Cardiac muscle cell (in vitro differentiated cells and primary cell): ENCODE measurements at regions not wholly inside any gene's neighbourhood (a gene's known extent, or its start where the extent isn't known, plus 50 kb on each side); places are given as distances from the start of the nearest gene placed in this dataset.

Experiments
- DNase-seq, 2 donors: peaks; one replicate each; pipeline versions ENCODE4 v3.0.0 to v3.0.0-alpha.2; 2010 to 2017; ENCODE audit warnings: low read depth in 1 of 2, low spot score in 1 of 2
- H3K27ac ChIP-seq: fragments of 200-600 bp; sonication (generic); 2 replicates; pipeline ENCODE4 v1.5.1; 2016
- H3K27me3 ChIP-seq: fragments of 200-600 bp; sonication (generic); 2 replicates; pipeline ENCODE4 v1.6.0; 2016; ENCODE audit warnings: control low read depth
- H3K36me3 ChIP-seq: fragments of 200-600 bp; sonication (generic); 2 replicates; pipeline ENCODE4 v1.5.1; 2016; ENCODE audit warnings: control low read depth
- H3K4me1 ChIP-seq: fragments of 200-600 bp; sonication (generic); 2 replicates; pipeline ENCODE4 v1.8.1; 2017; ENCODE audit warnings: low read depth, mild to moderate bottlenecking, mixed run types
- H3K4me3 ChIP-seq: fragments of 200-600 bp; sonication (generic); 2 replicates; pipeline ENCODE4 v1.5.1; 2016; ENCODE audit warnings: mild to moderate bottlenecking
- H3K9me3 ChIP-seq: fragments of 200-600 bp; sonication (generic); 2 replicates; pipeline ENCODE4 v1.5.1; 2017; ENCODE audit warnings: low read depth, mild to moderate bottlenecking, control low read depth
- TF ChIP-seq, protein P1 (sequence below): IDR thresholded peaks from 2 replicates; pipeline ENCODE4 v1.5.1; 2012; ENCODE audit warnings: low read depth, mild to moderate bottlenecking, low read length

DNA sequence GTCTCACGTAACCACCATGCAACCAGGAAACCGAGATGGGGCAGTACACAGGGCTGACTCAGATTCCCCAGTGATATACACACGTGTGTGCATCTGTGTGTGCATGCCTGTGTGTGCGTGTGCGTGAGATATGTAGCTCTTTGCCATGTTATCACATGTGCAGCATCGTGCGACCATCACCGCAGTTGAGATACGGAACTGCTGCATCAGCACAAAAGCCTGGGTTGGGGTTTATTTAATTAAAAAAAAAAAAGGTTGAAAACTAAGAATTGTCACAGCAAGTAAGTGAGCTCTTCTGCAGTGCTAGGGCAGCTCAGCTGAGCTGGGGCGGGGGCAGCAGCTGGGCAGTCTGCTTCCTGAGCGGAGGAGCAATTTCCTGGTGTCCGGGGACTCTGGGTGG lies 152.5 kb downstream of the RBFOX3 start:
- Histone ChIP-seq H3K4me3 (no peak overlapping the region), H3K27me3 (peaks cover 24% of the 10 kb centered on the region), H3K4me1 (no peaks in the 10 kb centered on the region), H3K27ac (no peak overlapping the region), H3K9me3 (no peaks in the 10 kb centered on the region), H3K36me3 (no peaks in the 10 kb centered on the region)
- DNase-seq = no peak
- TF ChIP-seq, protein P1, sequence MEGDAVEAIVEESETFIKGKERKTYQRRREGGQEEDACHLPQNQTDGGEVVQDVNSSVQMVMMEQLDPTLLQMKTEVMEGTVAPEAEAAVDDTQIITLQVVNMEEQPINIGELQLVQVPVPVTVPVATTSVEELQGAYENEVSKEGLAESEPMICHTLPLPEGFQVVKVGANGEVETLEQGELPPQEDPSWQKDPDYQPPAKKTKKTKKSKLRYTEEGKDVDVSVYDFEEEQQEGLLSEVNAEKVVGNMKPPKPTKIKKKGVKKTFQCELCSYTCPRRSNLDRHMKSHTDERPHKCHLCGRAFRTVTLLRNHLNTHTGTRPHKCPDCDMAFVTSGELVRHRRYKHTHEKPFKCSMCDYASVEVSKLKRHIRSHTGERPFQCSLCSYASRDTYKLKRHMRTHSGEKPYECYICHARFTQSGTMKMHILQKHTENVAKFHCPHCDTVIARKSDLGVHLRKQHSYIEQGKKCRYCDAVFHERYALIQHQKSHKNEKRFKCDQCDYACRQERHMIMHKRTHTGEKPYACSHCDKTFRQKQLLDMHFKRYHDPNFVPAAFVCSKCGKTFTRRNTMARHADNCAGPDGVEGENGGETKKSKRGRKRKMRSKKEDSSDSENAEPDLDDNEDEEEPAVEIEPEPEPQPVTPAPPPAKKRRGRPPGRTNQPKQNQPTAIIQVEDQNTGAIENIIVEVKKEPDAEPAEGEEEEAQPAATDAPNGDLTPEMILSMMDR = no peak

DNA sequence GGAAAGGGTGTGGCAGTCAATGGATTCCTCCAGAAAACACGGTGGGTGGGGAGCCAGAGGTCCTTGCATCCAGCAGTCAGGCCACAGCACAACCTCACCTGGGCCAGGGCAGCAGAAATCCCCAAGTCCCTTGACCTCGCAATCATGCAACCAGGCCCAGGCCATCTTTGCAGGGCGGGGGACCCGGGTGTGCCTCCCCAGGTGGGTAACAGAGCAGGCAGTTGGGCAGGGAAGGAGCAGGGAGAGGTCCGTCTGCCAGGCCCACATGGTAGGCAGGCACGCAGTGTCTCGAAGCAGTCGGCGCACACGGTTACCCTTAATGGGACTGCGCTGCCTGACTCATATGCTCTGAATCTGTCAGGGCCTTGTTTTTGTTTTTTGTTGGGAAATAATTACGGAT lies 153.0 kb downstream of the RBFOX3 start:
- TF ChIP-seq, protein P1 = no peak
- H3K27me3 ChIP-seq = peaks cover 24% of the 10 kb centered on the region

DNA sequence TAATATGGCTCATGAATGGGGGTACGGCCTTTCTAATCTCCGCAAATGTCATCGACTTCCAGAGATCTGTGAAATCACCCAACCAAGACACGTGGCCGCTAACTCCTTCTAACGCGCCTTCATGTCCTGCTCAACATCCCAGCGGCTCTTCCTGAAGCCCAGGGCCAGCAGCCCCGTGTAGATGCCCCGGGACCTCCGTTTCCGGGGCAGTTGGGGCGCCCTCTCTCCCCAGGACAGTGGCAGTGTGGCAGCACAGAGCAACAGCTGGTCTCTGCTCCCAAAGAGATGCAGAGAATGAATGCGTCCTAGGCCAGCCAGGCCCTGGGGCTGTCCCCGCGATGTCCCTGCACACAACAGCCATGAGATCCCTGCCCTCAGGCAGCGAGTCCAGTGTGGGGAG lies 153.5 kb downstream of the RBFOX3 start:
- DNase-seq = no peak
- TF ChIP-seq, protein P1 = no peak
- Histone ChIP-seq H3K9me3 (no peaks in the 10 kb centered on the region), H3K4me3 (no peak overlapping the region), H3K4me1 (no peaks in the 10 kb centered on the region), H3K27me3 (peaks cover 24% of the 10 kb centered on the region), H3K36me3 (no peaks in the 10 kb centered on the region), H3K27ac (no peak overlapping the region)

More for the DNA sequence above, 153.0 kb downstream of the RBFOX3 start:
- no peaks in the 10 kb centered on the region for H3K36me3 ChIP-seq
- H3K9me3 ChIP-seq = no peaks in the 10 kb centered on the region
- DNase-seq = no peak
- no peak overlapping the region for H3K4me3 ChIP-seq
- no peaks in the 10 kb centered on the region for H3K4me1 ChIP-seq
- no peak overlapping the region for H3K27ac ChIP-seq

DNA sequence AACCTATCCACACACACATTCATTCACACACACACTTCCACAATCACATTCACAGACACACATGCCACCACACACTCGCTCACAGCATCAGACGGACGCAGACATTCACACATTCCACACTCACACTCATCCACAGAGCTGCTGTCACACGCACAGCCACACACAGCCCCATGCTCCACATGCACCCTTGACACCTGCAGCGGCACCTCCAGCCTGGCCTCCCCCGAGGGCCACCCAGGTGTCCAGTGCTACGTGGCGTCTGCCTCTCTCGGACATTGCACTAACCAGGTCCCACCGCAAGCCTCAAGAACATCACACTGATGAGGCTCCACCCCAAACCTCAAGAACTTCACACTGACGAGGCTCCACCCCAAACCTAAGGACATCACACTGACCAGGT lies 155.2 kb downstream of the RBFOX3 start:
- no peak for DNase-seq
- Histone ChIP-seq H3K36me3 (no peaks in the 10 kb centered on the region), H3K27ac (no peak overlapping the region), H3K4me1 (no peaks in the 10 kb centered on the region), H3K4me3 (no peak overlapping the region), H3K9me3 (no peaks in the 10 kb centered on the region), H3K27me3 (peaks cover 11% of the 10 kb centered on the region)
- TF ChIP-seq, protein P1 = no peak

DNA sequence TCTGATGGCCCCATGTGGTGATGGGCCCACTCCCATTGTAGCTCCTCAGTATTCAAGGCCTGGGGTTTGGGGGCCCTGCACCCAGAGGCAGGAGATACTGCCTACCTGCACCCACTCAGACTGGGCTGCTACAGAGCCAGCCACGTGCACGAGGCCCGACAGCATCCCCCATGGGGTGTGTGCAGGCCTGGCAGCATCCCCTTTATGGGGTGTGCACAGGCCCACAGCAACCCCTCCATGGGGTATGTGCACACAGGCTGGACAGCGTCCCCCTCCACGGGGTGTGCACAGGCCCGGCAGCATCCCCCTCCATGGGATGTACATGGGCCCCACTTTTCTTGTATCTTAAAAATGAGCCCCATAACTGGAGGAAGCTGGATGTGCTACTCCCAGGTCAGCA lies 156.0 kb downstream of the RBFOX3 start:
- no peaks in the 10 kb centered on the region for H3K9me3 ChIP-seq
- no peak overlapping the region for H3K4me3 ChIP-seq
- no peak for DNase-seq
- no peaks in the 10 kb centered on the region for H3K4me1 ChIP-seq
- TF ChIP-seq, protein P1 = no peak
- no peaks in the 10 kb centered on the region for H3K36me3 ChIP-seq
- peaks cover 3% of the 10 kb centered on the region for H3K27me3 ChIP-seq
- H3K27ac ChIP-seq = no peak overlapping the region

DNA sequence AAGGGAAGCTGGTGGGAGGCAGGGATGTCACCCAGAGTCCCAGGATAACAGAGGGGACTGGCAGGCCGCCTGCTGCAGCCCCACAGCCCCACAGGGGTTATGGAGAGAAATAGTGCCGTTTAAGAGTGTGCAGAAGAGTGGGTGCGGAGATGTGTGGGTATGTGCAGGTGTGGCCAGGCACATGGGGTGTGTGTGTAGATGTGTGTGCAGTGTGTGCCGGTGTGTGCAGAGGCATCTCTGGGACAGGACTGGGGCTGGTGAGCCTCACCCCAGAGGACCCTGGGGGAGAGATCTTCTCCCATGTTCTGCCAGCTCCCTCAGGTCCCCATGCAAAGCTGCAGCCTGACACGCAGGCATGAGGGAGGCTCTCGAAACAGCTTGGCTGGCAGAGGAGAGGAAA lies 157.4 kb downstream of the RBFOX3 start:
- H3K27ac ChIP-seq = no peak overlapping the region
- H3K9me3 ChIP-seq = no peaks in the 10 kb centered on the region
- no peaks in the 10 kb centered on the region for H3K4me1 ChIP-seq
- H3K27me3 ChIP-seq = no peaks in the 10 kb centered on the region
- no peak for DNase-seq
- TF ChIP-seq, protein P1 = no peak
- H3K4me3 ChIP-seq = no peak overlapping the region
- H3K36me3 ChIP-seq = no peaks in the 10 kb centered on the region
